Transverse colon (tissue), 4 donors: ENCODE measurements at regions not wholly inside any gene's neighbourhood (a gene's known extent, or its start where the extent isn't known, plus 50 kb on each side); places are given as distances from the start of the nearest gene placed in this dataset.
"Not testable (repeated sequence)": the region's sequence is repeated elsewhere in the genome, so short reads cannot be mapped to it uniquely, and the experiment has no call there.

Experiments
- DNase-seq: peaks from one replicate; pipeline ENCODE4 v3.0.0-alpha.2; 2019
- H3K27ac ChIP-seq, 4 donors: fragments of 200-600 bp; sonication (generic); 2 replicates each; pipeline ENCODE4 v1.5.1; 2016 to 2018; ENCODE audit warnings: inconsistent platforms in 4 of 4
- H3K27me3 ChIP-seq: fragments of 200-600 bp; sonication (generic); 2 replicates; pipeline ENCODE4 v1.5.1; 2017; ENCODE audit warnings: inconsistent platforms
- H3K36me3 ChIP-seq, 4 donors: fragments of 200-600 bp; sonication (generic); 2 replicates each; pipeline ENCODE4 v1.5.1; 2017 to 2019; ENCODE audit warnings: inconsistent platforms in 4 of 4
- H3K4me1 ChIP-seq, 4 donors: fragments of 200-600 bp; sonication (generic); 2 replicates each; pipeline ENCODE4 v1.5.1; 2017 to 2020; ENCODE audit warnings: inconsistent platforms in 4 of 4
- H3K4me3 ChIP-seq, 4 donors: fragments of 200-600 bp; sonication (generic); 1 replicate in 1 of 4; 2 replicates in 3 of 4; pipeline versions ENCODE4 v1.5.1 to v1.6.1; 2017 to 2019; ENCODE audit warnings: inconsistent platforms in 4 of 4
- H3K9me3 ChIP-seq, 2 donors: fragments of 200-600 bp; sonication (generic); 2 replicates each; pipeline ENCODE4 v1.5.1; 2017 to 2019; ENCODE audit warnings: inconsistent platforms in 2 of 2
- CTCF ChIP-seq, 5 experiments: fragments of 200-600 bp in 3 of 5; fragments of 450-650 bp in 2 of 5; sonication (generic) in 3 of 5; IDR thresholded peaks; 1 replicate in 2 of 5; 2 replicates in 3 of 5; pipeline ENCODE4 v1.5.1; 2016 to 2017; ENCODE audit warnings: antibody characterized with exemption in 5 of 5, inconsistent platforms in 3 of 5, mild to moderate bottlenecking in 2 of 5, moderate library complexity in 1 of 5
- EP300 ChIP-seq: sonication (generic); formaldehyde crosslinking; IDR thresholded peaks from one replicate; pipeline ENCODE4 v1.6.1; 2017; ENCODE audit warnings: antibody characterized with exemption, low read depth
- POLR2A ChIP-seq: fragments of 450-650 bp; IDR thresholded peaks from one replicate; pipeline ENCODE4 v1.6.1; 2016; ENCODE audit warnings: antibody characterized with exemption, mild to moderate bottlenecking, moderate library complexity
- POLR2AphosphoS5 ChIP-seq, 3 donors: sonication (generic); formaldehyde crosslinking; IDR thresholded peaks; one replicate each; pipeline ENCODE4 v1.6.1; 2016; ENCODE audit warnings: antibody characterized with exemption in 3 of 3
- WGBS, 2 donors: methylation state at CpG; one replicate each; pipeline ENCODE4 v1.1.5; 2018; ENCODE audit warnings: low coverage in 1 of 2; 5-methylcytosine and 5-hydroxymethylcytosine counted together
- in situ Hi-C, 4 donors: fragments of 200-750 bp; cut with MboI; loops; one replicate each; pipeline versions ENCODE4 v1.15.0 to v1.15.1; 2017; ENCODE audit warnings: low sequenced_read_pairs in 3 of 4, low pct_ligation_motif_present in 1 of 4, low pct_unique_long_range_greater_than_20kb in 1 of 4
- intact Hi-C: fragments of 100-400 bp; cut with DNase I; formaldehyde crosslinking; loops from one replicate; pipeline ENCODE4 v1.15.1; 2023; ENCODE audit warnings: low total_unique reads

DNA sequence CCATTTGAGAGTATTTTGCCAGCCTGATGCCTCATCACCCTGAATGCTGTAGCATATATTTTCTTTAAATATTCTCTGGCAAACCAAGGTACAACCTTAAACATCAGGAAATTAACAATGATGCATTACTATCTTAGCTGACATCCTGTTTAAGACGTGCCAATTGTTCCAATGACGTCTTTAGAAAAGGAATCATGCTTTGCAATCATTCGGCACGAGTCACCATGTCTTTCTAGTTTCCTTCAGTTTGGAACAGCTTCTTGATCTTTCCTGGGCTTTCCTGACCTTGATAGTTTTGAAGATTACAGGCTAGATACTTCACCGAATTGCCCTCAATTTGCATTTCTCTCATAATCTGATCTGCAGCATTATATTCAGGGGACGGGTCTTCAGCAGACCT, 88.2 kb upstream of the GLI2 start:
- H3K4me3 ChIP-seq, result no peak overlapping the region
- H3K4me1 ChIP-seq, result no peaks in the 10 kb centered on the region
- in situ Hi-C loops, result no loop called here
- TF ChIP-seq POLR2AphosphoS5 (IDR thresholded peaks at IDR 0.05) (no peak), CTCF (IDR thresholded peaks at IDR 0.05) (no peak), EP300 (no peak), POLR2A (no peak)
- H3K27me3 ChIP-seq, result no peaks in the 10 kb centered on the region
- DNase-seq, result no peak
- H3K27ac ChIP-seq, result no peak overlapping the region
- no peaks in the 10 kb centered on the region for H3K36me3 ChIP-seq
- intact Hi-C loops, result no loop called here
- peaks cover 13% of the 10 kb centered on the region in 2 donors for H3K9me3 ChIP-seq
- WGBS, 2 donors, result 78 to 81% methylated on average over 6 of the region's 6 CpGs

GRCh38 chr2:120649381-120649780, 86.3 kb upstream of the GLI2 start:
- in situ Hi-C loops, H3K4me3 ChIP-seq, intact Hi-C loops, H3K27me3 ChIP-seq, H3K27ac ChIP-seq, H3K36me3 ChIP-seq, H3K4me1 ChIP-seq, DNase-seq: not testable (repeated sequence)
- WGBS, 2 donors, result 40 to 86% methylated on average over 1 to 7 of the region's 7 CpGs
- peaks cover 13% of the 10 kb centered on the region in 2 donors for H3K9me3 ChIP-seq

DNA sequence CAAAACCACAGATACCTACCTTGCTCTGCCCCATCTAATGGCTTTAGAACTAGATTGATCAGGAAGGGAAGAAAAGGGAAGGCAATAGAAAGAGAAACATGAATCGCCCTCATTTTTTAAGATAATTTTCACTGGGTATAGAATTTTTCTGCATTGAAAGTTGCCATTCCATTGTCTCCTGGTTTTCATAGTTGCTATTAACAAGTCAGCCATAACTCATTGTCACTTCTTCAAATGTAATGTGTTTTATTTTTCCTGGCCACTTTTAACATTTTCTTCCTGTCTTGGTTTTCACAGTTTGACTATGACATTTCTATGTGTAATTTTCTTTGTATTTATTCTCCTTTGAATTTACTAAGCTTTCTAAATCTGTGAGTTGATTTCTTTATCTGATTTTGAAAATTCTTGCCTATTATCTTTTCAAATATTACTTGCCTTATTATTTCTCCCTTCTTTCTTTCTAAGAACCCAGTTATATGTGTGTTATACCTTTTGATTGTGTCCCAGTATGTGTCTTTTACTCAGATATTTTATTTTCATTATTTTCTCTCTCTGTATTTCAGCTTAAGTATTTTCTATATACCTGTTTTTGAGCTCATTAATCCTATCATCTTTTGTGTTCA, 85.5 kb upstream of the GLI2 start:
- Histone ChIP-seq H3K9me3 (peaks cover 13% of the 10 kb centered on the region in 2 donors), H3K27me3 (peaks cover 12% of the 10 kb centered on the region), H3K36me3 (no peaks in the 10 kb centered on the region), H3K27ac (no peak overlapping the region), H3K4me1 (peaks cover 0 to 6% (median 0%) of the 10 kb centered on the region in 4 donors), H3K4me3 (no peak overlapping the region)
- in situ Hi-C loops, result no loop called here
- 71 to 74% methylated on average over 1 of the region's 1 CpG for WGBS, 2 donors
- intact Hi-C loops, result no loop called here
- no peak for DNase-seq
- TF ChIP-seq EP300, result no peak
- no peak for TF ChIP-seq POLR2AphosphoS5 (IDR thresholded peaks at IDR 0.05)
- TF ChIP-seq CTCF (IDR thresholded peaks at IDR 0.05), result no peak

DNA sequence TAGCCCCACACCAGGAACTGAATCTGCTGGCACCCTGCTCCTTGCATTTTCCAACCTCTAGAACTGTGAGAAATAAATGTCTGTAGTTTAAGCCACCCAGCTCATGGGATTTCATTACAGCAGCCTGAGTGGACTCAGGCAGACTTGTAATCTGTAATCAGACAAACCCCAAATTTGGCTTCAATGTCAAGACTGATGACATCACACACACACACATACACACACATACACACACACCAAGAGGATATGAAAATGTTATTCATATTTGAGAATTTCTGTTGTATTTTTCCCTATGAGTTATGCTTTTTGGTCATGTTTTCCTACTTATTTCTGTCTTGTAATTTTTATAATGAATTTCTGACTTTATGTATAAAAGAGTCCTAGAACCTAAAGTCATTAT, 83.8 kb upstream of the GLI2 start:
- Histone ChIP-seq H3K27me3 (peaks cover 12% of the 10 kb centered on the region), H3K9me3 (peaks cover 13% of the 10 kb centered on the region in 2 donors), H3K4me3 (no peak overlapping the region), H3K36me3 (no peaks in the 10 kb centered on the region), H3K27ac (no peak overlapping the region), H3K4me1 (peaks cover 0 to 6% (median 0%) of the 10 kb centered on the region in 4 donors)
- in situ Hi-C loops, result no loop called here
- no peak for TF ChIP-seq CTCF (IDR thresholded peaks at IDR 0.05)
- DNase-seq, result no peak
- intact Hi-C loops, result no loop called here

GRCh38 chr2:120653046-120653445, 82.6 kb upstream of the GLI2 start:
- in situ Hi-C loops, result no loop called here
- Histone ChIP-seq H3K9me3 (peaks cover 13% of the 10 kb centered on the region in 2 donors), H3K27me3 (peaks cover 12% of the 10 kb centered on the region), H3K4me1 (peaks cover 0 to 6% (median 0%) of the 10 kb centered on the region in 4 donors), H3K4me3 (no peak overlapping the region), H3K27ac (no peak overlapping the region), H3K36me3 (no peaks in the 10 kb centered on the region)
- 49 to 62% methylated on average over 2 of the region's 2 CpGs for WGBS, 2 donors
- no peak for DNase-seq
- intact Hi-C loops, result no loop called here
- TF ChIP-seq EP300 (no peak), POLR2A (no peak), CTCF (IDR thresholded peaks at IDR 0.05) (no peak), POLR2AphosphoS5 (IDR thresholded peaks at IDR 0.05) (no peak)
